ENCODE measurements at regions not wholly inside any gene's neighbourhood (a gene's known extent, or its start where the extent isn't known, plus 50 kb on each side); places are given as distances from the start of the nearest gene placed in this dataset.

GRCh38 chr20:40524071-40524470, 165.0 kb downstream of the MAFB start:
- TF ChIP-seq CTCF (conservative IDR thresholded peaks at IDR 0.05 in 1 of 2, IDR thresholded peaks at IDR 0.05 in 1 of 2; ENCODE audit: extremely low read depth in 1 of 2, insufficient read depth in 1 of 2, low read depth in 1 of 2, low read length in 2 of 2) = no peak
- no peak for TF ChIP-seq EZH2 (IDR thresholded peaks at IDR 0.05; ENCODE audit: borderline replicate concordance, low read length)
